GM23338 (cell line): ENCODE measurements at regions not wholly inside any gene's neighbourhood (a gene's known extent, or its start where the extent isn't known, plus 50 kb on each side); places are given as distances from the start of the nearest gene placed in this dataset.

Experiments
- CREB1 ChIP-seq: fragments of 250-450 bp; sonication (Bioruptor Pico); IDR thresholded peaks from 2 replicates; pipeline ENCODE4 v1.5.0; 2020; ENCODE audit warnings: low read depth, mild to moderate bottlenecking, moderate library complexity
- CTCF ChIP-seq, 2 experiments: fragments of 200-600 bp in 1 of 2; sonication (generic) in 1 of 2; conservative IDR thresholded peaks; 2 replicates each; pipeline versions ENCODE4 v1.5.1 to v1.6.1; 2016 to 2017; ENCODE audit warnings: antibody characterized with exemption in 2 of 2, low read depth in 2 of 2, mild to moderate bottlenecking in 2 of 2, moderate library complexity in 1 of 2
- ETS1 ChIP-seq: IDR thresholded peaks from 2 replicates; pipeline ENCODE4 v1.6.1; 2016; ENCODE audit warnings: antibody characterized with exemption
- EZH2 ChIP-seq: fragments of 200-600 bp; sonication (generic); IDR thresholded peaks from one replicate; pipeline ENCODE4 v1.8.0; 2017; ENCODE audit warnings: antibody characterized with exemption, mild to moderate bottlenecking, low read depth; ENCODE audit not compliant: unreplicated experiment
- EZH2phosphoT487 ChIP-seq: fragments of 200-600 bp; sonication (generic); IDR thresholded peaks from one replicate; pipeline ENCODE4 v1.8.1; 2018; ENCODE audit warnings: antibody characterized with exemption; ENCODE audit not compliant: unreplicated experiment
- JUNB ChIP-seq: IDR thresholded peaks from one replicate; pipeline ENCODE4 v1.6.1; 2016; ENCODE audit warnings: antibody characterized with exemption; ENCODE audit not compliant: unreplicated experiment
- NANOG ChIP-seq: IDR thresholded peaks from 2 replicates; pipeline ENCODE4 v1.6.1; 2016; ENCODE audit warnings: antibody characterized with exemption, borderline replicate concordance
- POLR2AphosphoS5 ChIP-seq: IDR thresholded peaks from 2 replicates; pipeline ENCODE4 v1.6.1; 2016; ENCODE audit warnings: antibody characterized with exemption, low read depth
- REST ChIP-seq: IDR thresholded peaks from one replicate; pipeline ENCODE4 v1.6.1; 2018; ENCODE audit warnings: antibody characterized with exemption; ENCODE audit not compliant: unreplicated experiment
- ZNF114 ChIP-seq: fragments of 250-450 bp; sonication (Bioruptor Pico); IDR thresholded peaks from 2 replicates; pipeline ENCODE4 v1.5.0; 2020; ENCODE audit warnings: mild to moderate bottlenecking, moderate library complexity
- ZNF331 ChIP-seq: fragments of 250-450 bp; sonication (Bioruptor Pico); IDR thresholded peaks from 2 replicates; pipeline ENCODE4 v1.5.0; 2020; ENCODE audit warnings: low read depth, mild to moderate bottlenecking, moderate library complexity
- TF ChIP-seq, protein P1 (sequence below): fragments of 250-450 bp; sonication (Bioruptor Pico); IDR thresholded peaks from 2 replicates; pipeline ENCODE4 v1.5.0; 2020; ENCODE audit warnings: mild to moderate bottlenecking, moderate library complexity

DNA sequence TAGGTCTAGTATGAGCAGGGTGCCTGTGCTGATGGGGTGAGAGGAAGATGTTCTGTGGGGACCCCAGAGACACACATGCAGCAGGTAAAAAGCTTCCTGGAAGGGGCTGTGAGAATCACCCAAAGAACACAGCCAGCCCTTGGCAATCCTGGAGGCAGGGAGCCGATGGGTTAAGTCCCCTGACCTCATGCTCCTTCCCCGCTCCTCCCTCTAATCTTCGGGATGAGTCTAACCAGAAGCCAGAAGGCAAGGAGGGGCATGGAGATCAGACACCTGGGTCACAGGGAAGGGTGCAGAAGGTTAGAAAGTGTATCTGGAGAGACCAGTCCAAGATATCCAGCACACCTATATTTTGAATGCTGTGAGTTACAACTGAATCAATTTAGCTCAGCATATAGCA, 274.1 kb upstream of the PAPPA start:
- TF ChIP-seq CTCF (conservative IDR thresholded peaks at IDR 0.05; ENCODE audit: low read depth in 2 of 2) (no peak), ZNF114 (no peak), EZH2phosphoT487 (no peak), ETS1 (no peak), EZH2 (no peak), POLR2AphosphoS5 (no peak), JUNB (no peak), CREB1 (CRISPR knock-in tag) (no peak), REST (no peak), ZNF331 (no peak), NANOG (no peak)
- TF ChIP-seq, protein P1, sequence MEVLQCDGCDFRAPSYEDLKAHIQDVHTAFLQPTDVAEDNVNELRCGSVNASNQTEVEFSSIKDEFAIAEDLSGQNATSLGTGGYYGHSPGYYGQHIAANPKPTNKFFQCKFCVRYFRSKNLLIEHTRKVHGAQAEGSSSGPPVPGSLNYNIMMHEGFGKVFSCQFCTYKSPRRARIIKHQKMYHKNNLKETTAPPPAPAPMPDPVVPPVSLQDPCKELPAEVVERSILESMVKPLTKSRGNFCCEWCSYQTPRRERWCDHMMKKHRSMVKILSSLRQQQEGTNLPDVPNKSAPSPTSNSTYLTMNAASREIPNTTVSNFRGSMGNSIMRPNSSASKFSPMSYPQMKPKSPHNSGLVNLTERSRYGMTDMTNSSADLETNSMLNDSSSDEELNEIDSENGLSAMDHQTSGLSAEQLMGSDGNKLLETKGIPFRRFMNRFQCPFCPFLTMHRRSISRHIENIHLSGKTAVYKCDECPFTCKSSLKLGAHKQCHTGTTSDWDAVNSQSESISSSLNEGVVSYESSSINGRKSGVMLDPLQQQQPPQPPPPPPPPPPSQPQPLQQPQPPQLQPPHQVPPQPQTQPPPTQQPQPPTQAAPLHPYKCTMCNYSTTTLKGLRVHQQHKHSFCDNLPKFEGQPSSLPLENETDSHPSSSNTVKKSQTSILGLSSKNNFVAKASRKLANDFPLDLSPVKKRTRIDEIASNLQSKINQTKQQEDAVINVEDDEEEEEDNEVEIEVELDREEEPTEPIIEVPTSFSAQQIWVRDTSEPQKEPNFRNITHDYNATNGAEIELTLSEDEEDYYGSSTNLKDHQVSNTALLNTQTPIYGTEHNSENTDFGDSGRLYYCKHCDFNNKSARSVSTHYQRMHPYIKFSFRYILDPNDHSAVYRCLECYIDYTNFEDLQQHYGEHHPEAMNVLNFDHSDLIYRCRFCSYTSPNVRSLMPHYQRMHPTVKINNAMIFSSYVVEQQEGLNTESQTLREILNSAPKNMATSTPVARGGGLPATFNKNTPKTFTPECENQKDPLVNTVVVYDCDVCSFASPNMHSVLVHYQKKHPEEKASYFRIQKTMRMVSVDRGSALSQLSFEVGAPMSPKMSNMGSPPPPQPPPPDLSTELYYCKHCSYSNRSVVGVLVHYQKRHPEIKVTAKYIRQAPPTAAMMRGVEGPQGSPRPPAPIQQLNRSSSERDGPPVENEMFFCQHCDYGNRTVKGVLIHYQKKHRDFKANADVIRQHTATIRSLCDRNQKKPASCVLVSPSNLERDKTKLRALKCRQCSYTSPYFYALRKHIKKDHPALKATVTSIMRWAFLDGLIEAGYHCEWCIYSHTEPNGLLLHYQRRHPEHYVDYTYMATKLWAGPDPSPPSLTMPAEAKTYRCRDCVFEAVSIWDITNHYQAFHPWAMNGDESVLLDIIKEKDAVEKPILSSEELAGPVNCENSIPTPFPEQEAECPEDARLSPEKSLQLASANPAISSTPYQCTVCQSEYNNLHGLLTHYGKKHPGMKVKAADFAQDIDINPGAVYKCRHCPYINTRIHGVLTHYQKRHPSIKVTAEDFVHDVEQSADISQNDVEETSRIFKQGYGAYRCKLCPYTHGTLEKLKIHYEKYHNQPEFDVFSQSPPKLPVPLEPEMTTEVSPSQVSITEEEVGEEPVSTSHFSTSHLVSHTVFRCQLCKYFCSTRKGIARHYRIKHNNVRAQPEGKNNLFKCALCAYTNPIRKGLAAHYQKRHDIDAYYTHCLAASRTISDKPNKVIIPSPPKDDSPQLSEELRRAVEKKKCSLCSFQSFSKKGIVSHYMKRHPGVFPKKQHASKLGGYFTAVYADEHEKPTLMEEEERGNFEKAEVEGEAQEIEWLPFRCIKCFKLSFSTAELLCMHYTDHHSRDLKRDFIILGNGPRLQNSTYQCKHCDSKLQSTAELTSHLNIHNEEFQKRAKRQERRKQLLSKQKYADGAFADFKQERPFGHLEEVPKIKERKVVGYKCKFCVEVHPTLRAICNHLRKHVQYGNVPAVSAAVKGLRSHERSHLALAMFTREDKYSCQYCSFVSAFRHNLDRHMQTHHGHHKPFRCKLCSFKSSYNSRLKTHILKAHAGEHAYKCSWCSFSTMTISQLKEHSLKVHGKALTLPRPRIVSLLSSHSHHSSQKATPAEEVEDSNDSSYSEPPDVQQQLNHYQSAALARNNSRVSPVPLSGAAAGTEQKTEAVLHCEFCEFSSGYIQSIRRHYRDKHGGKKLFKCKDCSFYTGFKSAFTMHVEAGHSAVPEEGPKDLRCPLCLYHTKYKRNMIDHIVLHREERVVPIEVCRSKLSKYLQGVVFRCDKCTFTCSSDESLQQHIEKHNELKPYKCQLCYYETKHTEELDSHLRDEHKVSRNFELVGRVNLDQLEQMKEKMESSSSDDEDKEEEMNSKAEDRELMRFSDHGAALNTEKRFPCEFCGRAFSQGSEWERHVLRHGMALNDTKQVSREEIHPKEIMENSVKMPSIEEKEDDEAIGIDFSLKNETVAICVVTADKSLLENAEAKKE (CRISPR knock-in tag): no peak
